ENCODE measurements at regions not wholly inside any gene's neighbourhood (a gene's known extent, or its start where the extent isn't known, plus 50 kb on each side); places are given as distances from the start of the nearest gene placed in this dataset.

DNA sequence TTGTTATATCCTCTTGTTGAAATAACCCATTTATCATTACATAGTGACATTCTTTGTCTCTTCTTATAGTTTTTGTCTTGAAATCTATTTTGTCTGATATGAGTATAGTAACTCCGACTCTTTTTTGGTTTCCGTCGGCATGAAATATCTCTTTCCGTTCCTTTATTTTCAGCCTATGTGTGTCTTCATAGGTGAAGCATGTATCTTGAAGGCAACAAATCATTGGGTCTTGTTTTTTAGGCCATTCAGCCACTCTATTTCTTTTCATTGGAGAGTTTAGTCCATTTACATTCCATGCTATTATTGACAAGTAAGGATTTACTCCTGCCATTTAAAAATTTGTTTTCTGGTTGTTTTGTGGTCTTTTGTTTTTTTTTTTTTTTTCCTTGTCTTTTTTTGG lies 441.9 kb upstream of the KAZN start:
- TF ChIP-seq CTCF (IDR thresholded peaks at IDR 0.05) (no peak), EZH2 (IDR thresholded peaks at IDR 0.05; ENCODE audit: borderline replicate concordance, insufficient read depth, low read depth, low read length, poor library complexity, severe bottlenecking) (no peak)
- Histone ChIP-seq H3K4me3 (ENCODE audit: control extremely low read depth in 1 of 5, extremely low read depth in 1 of 5, insufficient read depth in 1 of 5, low read depth in 2 of 5, low read length in 4 of 5) (no peak overlapping the region), H3K9ac (ENCODE audit: low read length) (no peak overlapping the region), H3K27me3 (replicated peaks in 1 of 4; ENCODE audit: control extremely low read depth in 1 of 4, control insufficient read depth in 3 of 4, insufficient read depth in 4 of 4, low read length in 3 of 4) (no peaks in the 10 kb centered on the region), H3K27ac (ENCODE audit: low read length in 2 of 2) (no peak overlapping the region), H3K4me1 (ENCODE audit: control insufficient read depth in 2 of 2, insufficient read depth in 2 of 2, low read length in 2 of 2) (no peaks in the 10 kb centered on the region), H3K79me2 (ENCODE audit: control insufficient read depth, insufficient read depth, low read length) (no peaks in the 10 kb centered on the region), H3K4me2 (replicated peaks; ENCODE audit: low read depth, low read length, poor library complexity, severe bottlenecking) (no peak overlapping the region), H3K36me3 (replicated peaks in 1 of 2; ENCODE audit: control extremely low read depth in 1 of 2, control insufficient read depth in 1 of 2, extremely low read depth in 1 of 2, insufficient read depth in 2 of 2, low read length in 1 of 2) (no peaks in the 10 kb centered on the region), H3K9me3 (ENCODE audit: control extremely low read depth in 1 of 3, control insufficient read depth in 2 of 3, insufficient read depth in 1 of 3, low read length in 2 of 3) (peaks cover 2 to 10% (median 2%) of the 10 kb centered on the region in 3 donors), H4K20me1 (ENCODE audit: control insufficient read depth, insufficient read depth, low read length, poor library complexity, severe bottlenecking) (no peaks in the 10 kb centered on the region), H2AFZ (ENCODE audit: insufficient read depth, low read depth, low read length, poor library complexity, severe bottlenecking) (no peak overlapping the region)
- POLR2A ChIA-PET: no interaction called here
- Mint-ChIP-seq H3K27ac (no peak overlapping the region), H3K4me3 (no peak overlapping the region), H3K27me3 (peaks cover 6% of the 10 kb centered on the region), H3K9me3 (ENCODE audit: insufficient read depth) (peaks cover 12% of the 10 kb centered on the region), H3K4me1 (no peaks in the 10 kb centered on the region)
- ATAC-seq (ENCODE audit: low read depth) (no peak), DNase-seq (no peak)
- 100% methylated on average over 3 of the region's 4 CpGs for WGBS (ENCODE audit: insufficient coverage)
- intact Hi-C loops (cut with micrococcal nuclease): no loop called here
- CTCF ChIA-PET: no interaction called here

DNA sequence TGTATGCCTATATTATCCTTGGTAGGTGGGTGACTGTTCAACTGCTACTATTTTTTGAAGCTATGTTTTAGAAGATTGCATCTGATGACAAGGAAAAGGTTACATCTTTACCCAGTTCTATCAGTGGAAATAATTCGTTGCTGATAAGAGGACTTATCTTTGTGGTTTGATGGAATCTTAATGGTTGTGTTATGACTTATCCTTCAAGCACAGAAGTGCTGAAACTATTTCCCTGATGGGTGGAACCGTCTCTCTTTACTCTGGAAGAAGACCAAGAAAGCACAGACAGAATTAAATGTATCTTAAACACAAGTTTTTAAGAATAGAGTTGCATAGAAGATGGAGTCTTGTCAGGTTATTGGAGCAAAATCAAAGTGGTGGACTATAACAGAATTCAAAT lies 437.7 kb upstream of the KAZN start:
- Histone ChIP-seq H3K9me3 (ENCODE audit: control extremely low read depth in 1 of 3, control insufficient read depth in 2 of 3, insufficient read depth in 1 of 3, low read length in 2 of 3) (peaks cover 2 to 21% (median 2%) of the 10 kb centered on the region in 3 donors), H3K4me2 (replicated peaks; ENCODE audit: low read depth, low read length, poor library complexity, severe bottlenecking) (no peak overlapping the region), H3K4me1 (ENCODE audit: control insufficient read depth in 2 of 2, insufficient read depth in 2 of 2, low read length in 2 of 2) (no peaks in the 10 kb centered on the region), H3K4me3 (ENCODE audit: control extremely low read depth in 1 of 5, extremely low read depth in 1 of 5, insufficient read depth in 1 of 5, low read depth in 2 of 5, low read length in 4 of 5) (no peak overlapping the region), H3K9ac (ENCODE audit: low read length) (no peak overlapping the region), H3K79me2 (ENCODE audit: control insufficient read depth, insufficient read depth, low read length) (no peaks in the 10 kb centered on the region), H3K27ac (ENCODE audit: low read length in 2 of 2) (no peak overlapping the region), H2AFZ (ENCODE audit: insufficient read depth, low read depth, low read length, poor library complexity, severe bottlenecking) (no peak overlapping the region), H3K36me3 (replicated peaks in 1 of 2; ENCODE audit: control extremely low read depth in 1 of 2, control insufficient read depth in 1 of 2, extremely low read depth in 1 of 2, insufficient read depth in 2 of 2, low read length in 1 of 2) (no peaks in the 10 kb centered on the region), H4K20me1 (ENCODE audit: control insufficient read depth, insufficient read depth, low read length, poor library complexity, severe bottlenecking) (no peaks in the 10 kb centered on the region), H3K27me3 (replicated peaks in 1 of 4; ENCODE audit: control extremely low read depth in 1 of 4, control insufficient read depth in 3 of 4, insufficient read depth in 4 of 4, low read length in 3 of 4) (no peaks in the 10 kb centered on the region)
- CTCF ChIA-PET: no interaction called here
- ATAC-seq (ENCODE audit: low read depth): no peak
- POLR2A ChIA-PET: no interaction called here
- Mint-ChIP-seq H3K27ac (no peak overlapping the region), H3K27me3 (peaks cover 6% of the 10 kb centered on the region), H3K4me3 (no peak overlapping the region), H3K4me1 (no peaks in the 10 kb centered on the region), H3K9me3 (ENCODE audit: insufficient read depth) (peaks cover 18% of the 10 kb centered on the region)
- 0% methylated on average over 1 of the region's 2 CpGs for WGBS (ENCODE audit: insufficient coverage)
- TF ChIP-seq EZH2 (IDR thresholded peaks at IDR 0.05; ENCODE audit: borderline replicate concordance, insufficient read depth, low read depth, low read length, poor library complexity, severe bottlenecking): no peak
- TF ChIP-seq CTCF (IDR thresholded peaks at IDR 0.05): no peak
- intact Hi-C loops (cut with micrococcal nuclease): no loop called here
- no peak for DNase-seq

Measured in B cell (primary cell).